ENCODE measurements at regions not wholly inside any gene's neighbourhood (a gene's known extent, or its start where the extent isn't known, plus 50 kb on each side); places are given as distances from the start of the nearest gene placed in this dataset.
"Not testable (repeated sequence)": the region's sequence is repeated elsewhere in the genome, so short reads cannot be mapped to it uniquely, and the experiment has no call there.

DNA sequence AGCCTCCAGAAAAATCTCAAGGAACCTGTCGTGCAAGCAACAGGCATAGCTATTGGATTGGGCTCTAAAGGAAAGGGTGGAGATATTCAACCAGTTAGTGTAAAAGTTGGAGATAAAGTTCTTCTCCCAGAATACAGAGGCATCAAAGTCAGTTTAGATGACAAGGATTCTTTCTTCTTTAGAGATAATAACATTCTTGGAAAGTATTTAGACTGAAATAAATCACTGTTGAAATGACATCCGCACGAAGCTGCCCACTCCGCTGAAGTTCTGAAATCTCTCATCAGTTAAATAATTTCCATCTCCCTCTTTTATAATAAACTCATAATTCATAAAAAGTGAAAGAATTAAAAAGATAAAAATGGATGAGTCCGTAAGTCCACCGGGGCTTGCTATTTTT is 1354.9 kb upstream of the TMEM132C start:
- no peak overlapping the region for H3K4me3 ChIP-seq (ENCODE audit: low read length)
- no peak overlapping the region for H2AFZ ChIP-seq (ENCODE audit: low read depth, low read length)
- H3K9me3 ChIP-seq (ENCODE audit: low read length): no peaks in the 10 kb centered on the region
- H3K4me1 ChIP-seq (ENCODE audit: insufficient read depth, low read length): peaks cover 11% of the 10 kb centered on the region
- no peaks in the 10 kb centered on the region for H3K27me3 ChIP-seq (ENCODE audit: insufficient read depth, low read length)
- H3K36me3 ChIP-seq (ENCODE audit: insufficient read depth, low read length): no peaks in the 10 kb centered on the region

GRCh38 chr12:126914170-126914793 is 1352.7 kb upstream of the TMEM132C start:
- H2AFZ ChIP-seq (ENCODE audit: low read depth, low read length): no peak overlapping the region
- H3K36me3 ChIP-seq (ENCODE audit: insufficient read depth, low read length): no peaks in the 10 kb centered on the region
- H3K4me1 ChIP-seq (ENCODE audit: insufficient read depth, low read length): no peaks in the 10 kb centered on the region
- H3K9me3 ChIP-seq (ENCODE audit: low read length): no peaks in the 10 kb centered on the region
- no peaks in the 10 kb centered on the region for H3K27me3 ChIP-seq (ENCODE audit: insufficient read depth, low read length)
- H3K4me3 ChIP-seq (ENCODE audit: low read length): no peak overlapping the region

GRCh38 chr12:126915309-126915708 is 1351.7 kb upstream of the TMEM132C start:
- no peak overlapping the region for H2AFZ ChIP-seq (ENCODE audit: low read depth, low read length)
- H3K36me3 ChIP-seq (ENCODE audit: insufficient read depth, low read length): no peaks in the 10 kb centered on the region
- no peaks in the 10 kb centered on the region for H3K4me1 ChIP-seq (ENCODE audit: insufficient read depth, low read length)

GRCh38 chr12:126926023-126926594 is 1340.9 kb upstream of the TMEM132C start:
- H3K36me3 ChIP-seq (ENCODE audit: insufficient read depth, low read length): no peaks in the 10 kb centered on the region
- no peak overlapping the region for H2AFZ ChIP-seq (ENCODE audit: low read depth, low read length)
- H3K4me1 ChIP-seq (ENCODE audit: insufficient read depth, low read length): no peaks in the 10 kb centered on the region
- no peaks in the 10 kb centered on the region for H3K9me3 ChIP-seq (ENCODE audit: low read length)
- no peaks in the 10 kb centered on the region for H3K27me3 ChIP-seq (ENCODE audit: insufficient read depth, low read length)
- H3K4me3 ChIP-seq (ENCODE audit: low read length): no peak overlapping the region

More at GRCh38 chr12:126915309-126915708, 1351.7 kb upstream of the TMEM132C start:
- H3K9me3 ChIP-seq (ENCODE audit: low read length): no peaks in the 10 kb centered on the region
- no peaks in the 10 kb centered on the region for H3K27me3 ChIP-seq (ENCODE audit: insufficient read depth, low read length)
- no peak overlapping the region for H3K4me3 ChIP-seq (ENCODE audit: low read length)

DNA sequence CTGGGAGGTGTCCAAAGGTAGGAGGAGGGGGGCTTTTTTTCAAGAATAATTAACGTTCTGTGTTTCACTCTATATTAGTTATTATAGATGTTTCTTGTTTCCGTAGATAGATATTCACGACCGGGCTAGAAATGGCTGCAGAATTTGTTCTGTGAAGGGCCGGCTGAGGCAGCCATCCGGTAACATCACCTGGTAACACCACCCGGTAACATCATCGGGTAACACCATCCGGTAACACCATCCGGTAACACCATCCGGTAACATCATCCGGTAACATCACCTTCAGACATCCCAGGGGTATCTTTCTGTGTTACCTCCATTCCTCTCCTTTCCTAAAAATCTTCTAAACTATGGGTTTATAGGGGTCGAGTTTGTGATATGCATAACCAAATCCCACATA is 1336.7 kb upstream of the TMEM132C start:
- Histone ChIP-seq H2AFZ (ENCODE audit: low read depth, low read length) (no peak overlapping the region), H3K9me3 (ENCODE audit: low read length) (no peaks in the 10 kb centered on the region), H3K27me3 (ENCODE audit: insufficient read depth, low read length) (no peaks in the 10 kb centered on the region), H3K4me3 (ENCODE audit: low read length) (no peak overlapping the region), H3K4me1 (ENCODE audit: insufficient read depth, low read length) (no peaks in the 10 kb centered on the region), H3K36me3 (ENCODE audit: insufficient read depth, low read length) (no peaks in the 10 kb centered on the region)

DNA sequence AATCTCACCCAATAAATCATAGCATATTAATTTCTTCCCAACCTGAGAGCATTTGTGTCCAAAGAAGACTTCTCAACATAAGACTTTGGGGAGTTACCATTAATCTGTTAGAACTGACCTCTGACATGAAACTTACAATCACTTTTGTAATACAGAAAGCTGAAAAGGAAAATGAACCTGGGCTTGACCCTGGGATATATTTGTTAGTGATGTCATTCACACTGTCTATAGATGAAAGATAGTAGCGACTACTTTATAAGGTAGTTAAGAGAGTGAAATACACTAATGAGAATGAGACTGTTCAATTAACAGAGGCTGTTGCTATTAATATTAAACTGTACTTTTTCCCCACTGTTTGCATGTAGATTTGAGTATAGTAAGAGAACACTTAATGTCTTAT is 1334.8 kb upstream of the TMEM132C start:
- Histone ChIP-seq H3K4me3 (ENCODE audit: low read length) (no peak overlapping the region), H2AFZ (ENCODE audit: low read depth, low read length) (no peak overlapping the region), H3K4me1 (ENCODE audit: insufficient read depth, low read length) (no peaks in the 10 kb centered on the region), H3K36me3 (ENCODE audit: insufficient read depth, low read length) (no peaks in the 10 kb centered on the region), H3K9me3 (ENCODE audit: low read length) (no peaks in the 10 kb centered on the region), H3K27me3 (ENCODE audit: insufficient read depth, low read length) (no peaks in the 10 kb centered on the region)

DNA sequence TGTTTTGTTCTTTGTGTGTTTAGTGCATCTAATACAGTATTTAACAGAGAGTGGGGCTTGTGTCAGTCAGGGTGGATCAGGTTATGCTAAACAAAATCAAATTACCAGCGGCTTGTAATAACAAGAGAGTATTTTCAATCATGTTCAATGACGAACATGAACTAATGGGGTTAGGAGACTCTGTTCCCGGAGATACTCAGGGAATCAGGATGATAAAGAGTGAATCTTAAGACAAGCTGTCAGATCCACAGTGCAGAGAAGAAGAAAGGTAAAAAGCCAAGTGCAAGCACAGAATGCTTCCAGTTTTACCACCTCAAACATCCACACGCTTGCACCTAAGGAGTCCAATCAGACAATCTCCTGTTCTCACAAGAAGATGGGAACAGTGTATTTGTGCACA is 1331.5 kb upstream of the TMEM132C start:
- H3K4me3 ChIP-seq (ENCODE audit: low read length): no peak overlapping the region
- H3K27me3 ChIP-seq (ENCODE audit: insufficient read depth, low read length): no peaks in the 10 kb centered on the region
- no peaks in the 10 kb centered on the region for H3K4me1 ChIP-seq (ENCODE audit: insufficient read depth, low read length)
- no peaks in the 10 kb centered on the region for H3K9me3 ChIP-seq (ENCODE audit: low read length)
- no peak overlapping the region for H2AFZ ChIP-seq (ENCODE audit: low read depth, low read length)
- no peaks in the 10 kb centered on the region for H3K36me3 ChIP-seq (ENCODE audit: insufficient read depth, low read length)

DNA sequence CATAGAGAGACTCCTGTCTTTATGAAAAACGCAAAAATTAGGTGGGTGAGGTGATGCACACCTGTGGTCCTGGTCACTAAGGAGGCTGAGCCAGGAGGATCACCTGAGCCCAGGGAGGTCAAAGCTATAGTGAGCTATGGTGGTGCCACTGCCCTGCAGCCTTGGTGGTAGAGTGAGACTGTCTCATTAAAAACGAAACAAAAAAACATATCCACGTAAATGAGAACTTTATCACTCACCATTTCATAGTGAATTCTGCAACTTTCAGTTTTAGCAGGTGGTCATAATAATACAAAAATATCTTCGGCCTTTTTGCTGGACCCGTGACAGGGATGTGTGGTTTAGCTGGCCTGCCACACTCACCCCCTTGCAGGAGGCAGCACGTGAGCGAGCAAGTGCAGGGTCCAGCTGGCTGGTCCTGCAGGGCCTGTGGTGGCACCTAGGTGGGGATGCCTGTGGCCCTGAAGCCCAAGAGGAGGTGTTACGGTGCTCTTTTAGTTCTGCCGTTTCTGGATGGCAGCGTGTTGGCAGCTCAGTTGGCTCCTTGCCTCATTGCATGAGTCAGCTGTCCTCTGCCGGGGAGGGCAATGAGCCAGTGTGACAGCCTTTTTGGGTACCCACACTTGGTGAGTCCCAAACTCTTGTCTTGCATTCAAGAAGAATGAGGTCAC is 1330.7 kb upstream of the TMEM132C start:
- Histone ChIP-seq H3K9me3 (ENCODE audit: low read length) (no peaks in the 10 kb centered on the region), H3K27me3 (ENCODE audit: insufficient read depth, low read length) (no peaks in the 10 kb centered on the region), H3K4me1 (ENCODE audit: insufficient read depth, low read length) (no peaks in the 10 kb centered on the region), H2AFZ (ENCODE audit: low read depth, low read length) (no peak overlapping the region), H3K36me3 (ENCODE audit: insufficient read depth, low read length) (no peaks in the 10 kb centered on the region), H3K4me3 (ENCODE audit: low read length) (no peak overlapping the region)

DNA sequence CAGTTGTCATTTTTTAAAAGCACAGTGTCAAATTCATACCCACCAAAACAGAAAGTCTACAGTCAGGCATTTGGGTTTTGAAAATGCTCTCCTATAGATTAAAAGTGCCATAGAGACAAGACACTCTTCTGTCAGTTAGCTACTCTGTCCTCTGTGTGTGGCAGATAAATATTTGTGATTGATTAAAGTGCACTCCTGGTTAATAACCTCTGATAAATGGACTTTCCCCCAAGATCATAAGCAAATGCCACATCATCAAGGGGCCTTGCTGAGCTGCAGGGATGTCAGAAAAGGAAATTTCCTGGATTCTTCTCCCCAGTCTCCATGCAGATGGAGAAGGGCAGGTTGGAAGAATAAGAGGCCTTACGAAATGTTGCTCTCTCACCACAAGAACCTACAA is 1329.5 kb upstream of the TMEM132C start:
- Histone ChIP-seq H3K27me3 (ENCODE audit: insufficient read depth, low read length) (no peaks in the 10 kb centered on the region), H3K36me3 (ENCODE audit: insufficient read depth, low read length) (no peaks in the 10 kb centered on the region), H3K4me1 (ENCODE audit: insufficient read depth, low read length) (no peaks in the 10 kb centered on the region), H3K4me3 (ENCODE audit: low read length) (no peak overlapping the region), H3K9me3 (ENCODE audit: low read length) (no peaks in the 10 kb centered on the region), H2AFZ (ENCODE audit: low read depth, low read length) (no peak overlapping the region)

GRCh38 chr12:126944684-126945083 is 1322.3 kb upstream of the TMEM132C start:
- Histone ChIP-seq H3K27me3 (ENCODE audit: insufficient read depth, low read length) (no peaks in the 10 kb centered on the region), H3K9me3 (ENCODE audit: low read length) (no peaks in the 10 kb centered on the region), H3K4me3 (ENCODE audit: low read length) (no peak overlapping the region), H3K36me3 (ENCODE audit: insufficient read depth, low read length) (no peaks in the 10 kb centered on the region), H3K4me1 (ENCODE audit: insufficient read depth, low read length) (no peaks in the 10 kb centered on the region), H2AFZ (ENCODE audit: low read depth, low read length) (no peak overlapping the region)

DNA sequence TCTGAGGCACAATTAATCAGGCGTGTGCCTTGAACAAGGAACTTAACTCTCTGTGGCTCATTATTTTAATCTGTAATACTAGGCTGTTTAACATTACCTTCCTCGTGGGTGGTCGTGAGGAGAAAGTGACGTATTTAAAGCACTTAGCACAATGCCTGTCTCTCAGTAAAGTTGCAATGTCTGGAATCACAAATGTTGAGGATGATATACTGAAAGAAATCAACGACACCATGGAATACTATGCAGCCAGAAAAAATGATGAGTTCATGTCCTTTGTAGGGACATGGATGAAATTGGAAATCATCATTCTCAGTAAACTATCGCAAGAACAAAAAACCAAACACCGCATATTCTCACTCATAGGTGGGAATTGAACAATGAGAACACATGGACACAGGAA is 1320.0 kb upstream of the TMEM132C start:
- not testable (repeated sequence) for H3K36me3 ChIP-seq (ENCODE audit: insufficient read depth, low read length)

GRCh38 chr12:126949558-126949957 is 1317.4 kb upstream of the TMEM132C start:
- H3K4me1 ChIP-seq (ENCODE audit: insufficient read depth, low read length): no peaks in the 10 kb centered on the region
- H2AFZ ChIP-seq (ENCODE audit: low read depth, low read length): no peak overlapping the region
- no peaks in the 10 kb centered on the region for H3K9me3 ChIP-seq (ENCODE audit: low read length)
- H3K4me3 ChIP-seq (ENCODE audit: low read length): no peak overlapping the region
- H3K27me3 ChIP-seq (ENCODE audit: insufficient read depth, low read length): no peaks in the 10 kb centered on the region
- H3K36me3 ChIP-seq (ENCODE audit: insufficient read depth, low read length): no peaks in the 10 kb centered on the region

More for the DNA sequence above, 1320.0 kb upstream of the TMEM132C start:
- H3K9me3 ChIP-seq (ENCODE audit: low read length); H3K27me3 ChIP-seq (ENCODE audit: insufficient read depth, low read length); H3K4me1 ChIP-seq (ENCODE audit: insufficient read depth, low read length); H2AFZ ChIP-seq (ENCODE audit: low read depth, low read length); H3K4me3 ChIP-seq (ENCODE audit: low read length): not testable (repeated sequence)

DNA sequence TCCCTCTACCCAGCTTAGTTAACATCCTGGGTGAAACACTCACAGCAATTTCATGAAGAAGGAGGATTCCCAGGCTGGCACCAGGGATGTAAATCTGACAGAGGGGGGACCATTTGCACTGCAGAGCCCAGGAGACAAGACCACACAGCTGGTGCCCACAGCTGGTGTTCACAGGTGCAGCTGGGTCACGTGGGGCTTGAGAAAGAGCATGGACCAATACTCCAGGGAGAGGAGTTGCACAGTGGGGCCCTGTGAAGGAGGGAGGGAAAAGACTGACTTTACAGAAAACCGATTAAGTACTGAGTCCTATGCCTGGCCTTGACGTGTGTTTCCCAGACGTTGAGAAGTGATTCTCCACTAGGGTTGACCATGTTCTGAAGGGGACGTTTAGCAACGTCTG is 1316.7 kb upstream of the TMEM132C start:
- no peaks in the 10 kb centered on the region for H3K36me3 ChIP-seq (ENCODE audit: insufficient read depth, low read length)
- no peak overlapping the region for H3K4me3 ChIP-seq (ENCODE audit: low read length)
- no peak overlapping the region for H2AFZ ChIP-seq (ENCODE audit: low read depth, low read length)
- H3K9me3 ChIP-seq (ENCODE audit: low read length): no peaks in the 10 kb centered on the region
- H3K27me3 ChIP-seq (ENCODE audit: insufficient read depth, low read length): no peaks in the 10 kb centered on the region
- no peaks in the 10 kb centered on the region for H3K4me1 ChIP-seq (ENCODE audit: insufficient read depth, low read length)
